CD14-positive monocyte (primary cell): ENCODE measurements at regions not wholly inside any gene's neighbourhood (a gene's known extent, or its start where the extent isn't known, plus 50 kb on each side); places are given as distances from the start of the nearest gene placed in this dataset.

Source experiments
- DNase-seq, 3 donors: peaks; one replicate each; pipeline ENCODE4 v3.0.0-alpha.2; 2011 to 2022
- H2AFZ ChIP-seq: 2 replicates; pipeline ENCODE4 v1.6.0; 2012; ENCODE audit warnings: mild to moderate bottlenecking, low read depth, low read length, inconsistent platforms; ENCODE audit not compliant: insufficient read depth, poor library complexity, severe bottlenecking
- H3K27ac ChIP-seq, 2 donors: 1 replicate in 1 of 2; 2 replicates in 1 of 2; pipeline ENCODE4 v1.5.1; 2012 to 2013; ENCODE audit warnings: low read length in 2 of 2, control low read depth in 1 of 2, inconsistent platforms in 1 of 2, low read depth in 1 of 2, mild to moderate bottlenecking in 1 of 2
- H3K27me3 ChIP-seq, 2 donors: one replicate each; pipeline versions ENCODE4 v1.6.0 to v1.6.1; 2011 to 2013; ENCODE audit warnings: low read length in 2 of 2; ENCODE audit not compliant: control insufficient read depth in 2 of 2, insufficient read depth in 2 of 2
- H3K36me3 ChIP-seq, 2 donors: replicated peaks in 1 of 2; 1 replicate in 1 of 2; 2 replicates in 1 of 2; pipeline versions ENCODE4 v1.5.1 to v1.6.1; 2012 to 2013; ENCODE audit warnings: low read length in 2 of 2, control low read depth in 1 of 2, inconsistent platforms in 1 of 2, mild to moderate bottlenecking in 1 of 2; ENCODE audit not compliant: insufficient read depth in 2 of 2, control insufficient read depth in 1 of 2
- H3K4me1 ChIP-seq, 2 donors: 1 replicate in 1 of 2; 2 replicates in 1 of 2; pipeline versions ENCODE4 v1.5.1 to v1.6.1; 2012 to 2013; ENCODE audit warnings: low read length in 2 of 2, control low read depth in 1 of 2, inconsistent platforms in 1 of 2, mild to moderate bottlenecking in 1 of 2, moderate library complexity in 1 of 2; ENCODE audit not compliant: insufficient read depth in 2 of 2, control insufficient read depth in 1 of 2
- H3K4me2 ChIP-seq: replicated peaks from 2 replicates; pipeline ENCODE3; 2012; ENCODE audit warnings: low read length, moderate library complexity, mild to moderate bottlenecking; ENCODE audit not compliant: poor library complexity, severe bottlenecking; ENCODE audit errors: extremely low read depth
- H3K4me3 ChIP-seq, 3 experiments: fragments of 200-600 bp in 1 of 3; sonication (generic) in 1 of 3; replicated peaks in 1 of 3; 1 replicate in 2 of 3; 2 replicates in 1 of 3; pipeline ENCODE4 v1.5.1; 2011 to 2013; ENCODE audit warnings: low read length in 3 of 3, mild to moderate bottlenecking in 3 of 3, control low read depth in 2 of 3, low read depth in 2 of 3, inconsistent platforms in 1 of 3, moderate library complexity in 1 of 3
- H3K79me2 ChIP-seq: 2 replicates; pipeline ENCODE4 v1.6.0; 2012; ENCODE audit warnings: mild to moderate bottlenecking, control low read depth, inconsistent platforms, low read length, moderate library complexity; ENCODE audit not compliant: insufficient read depth
- H3K9ac ChIP-seq: 2 replicates; pipeline ENCODE4 v1.6.0; 2017; ENCODE audit warnings: low read length, mild to moderate bottlenecking; ENCODE audit not compliant: insufficient read depth, poor library complexity, severe bottlenecking
- H3K9me3 ChIP-seq, 2 donors: replicated peaks in 1 of 2; 1 replicate in 1 of 2; 2 replicates in 1 of 2; pipeline versions ENCODE4 v1.5.1 to v1.6.1; 2012 to 2013; ENCODE audit warnings: low read length in 2 of 2, control low read depth in 1 of 2; ENCODE audit not compliant: control insufficient read depth in 1 of 2, insufficient read depth in 1 of 2
- H4K20me1 ChIP-seq: 2 replicates; pipeline ENCODE4 v1.6.0; 2012; ENCODE audit warnings: mild to moderate bottlenecking, low read length, control low read depth, moderate library complexity; ENCODE audit not compliant: insufficient read depth
- H3K27ac Mint-ChIP-seq, 7 donors: one replicate each; pipeline ENCODE4 v1.8.0; 2020; ENCODE audit warnings: mild to moderate bottlenecking in 7 of 7, mixed read lengths in 7 of 7, moderate library complexity in 6 of 7, inconsistent platforms in 2 of 7
- H3K27me3 Mint-ChIP-seq, 3 donors: one replicate each; pipeline ENCODE4 v1.8.0; 2021 to 2022; ENCODE audit warnings: low read depth in 3 of 3, mild to moderate bottlenecking in 3 of 3, mixed read lengths in 3 of 3, moderate library complexity in 3 of 3, inconsistent platforms in 1 of 3
- H3K36me3 Mint-ChIP-seq, 2 donors: one replicate each; pipeline ENCODE4 v1.8.0; 2020; ENCODE audit warnings: mixed read lengths in 2 of 2, inconsistent platforms in 1 of 2, mild to moderate bottlenecking in 1 of 2
- H3K4me1 Mint-ChIP-seq: one replicate; pipeline ENCODE4 v1.8.0; 2020; ENCODE audit warnings: mild to moderate bottlenecking, mixed read lengths
- H3K4me3 Mint-ChIP-seq, 2 donors: one replicate each; pipeline ENCODE4 v1.8.0; 2020; ENCODE audit warnings: mild to moderate bottlenecking in 2 of 2, mixed read lengths in 2 of 2, moderate library complexity in 1 of 2
- H3K9me3 Mint-ChIP-seq, 7 donors: one replicate each; pipeline ENCODE4 v1.8.0; 2020 to 2022; ENCODE audit warnings: mixed read lengths in 7 of 7, mild to moderate bottlenecking in 6 of 7, moderate library complexity in 6 of 7, inconsistent platforms in 2 of 7
- CTCF ChIP-seq: fragments of 200-600 bp; IDR thresholded peaks from one replicate; pipeline ENCODE4 v1.8.0; 2022; ENCODE audit warnings: antibody characterized with exemption, mild to moderate bottlenecking
- WGBS: methylation state at CpG from one replicate; pipeline ENCODE4 v1.1.5; 2013; ENCODE audit warnings: missing lambda C conversion rate; ENCODE audit not compliant: insufficient coverage; 5-methylcytosine and 5-hydroxymethylcytosine counted together
- intact Hi-C, 2 donors: fragments of 100-400 bp; cut with micrococcal nuclease; formaldehyde crosslinking; loops; one replicate each; pipeline versions ENCODE4 v1.15.0 to v1.15.1; 2023

GRCh38 chr11:22510741-22511140 lies 114.9 kb downstream of the FANCF start:
- TF ChIP-seq CTCF, result no peak
- Mint-ChIP-seq H3K27ac (no peak overlapping the region), H3K4me1 (no peaks in the 10 kb centered on the region), H3K4me3 (no peak overlapping the region), H3K9me3 (peaks cover 0 to 2% (median 0%) of the 10 kb centered on the region in 7 donors), H3K36me3 (no peaks in the 10 kb centered on the region), H3K27me3 (peaks cover 0 to 2% (median 1%) of the 10 kb centered on the region in 3 donors)
- Histone ChIP-seq H3K36me3 (no peaks in the 10 kb centered on the region), H3K27me3 (no peaks in the 10 kb centered on the region), H3K4me3 (no peak overlapping the region), H3K4me2 (no peak overlapping the region), H3K9ac (no peak overlapping the region), H3K27ac (no peak overlapping the region), H3K4me1 (no peaks in the 10 kb centered on the region), H3K9me3 (no peaks in the 10 kb centered on the region), H4K20me1 (no peaks in the 10 kb centered on the region), H3K79me2 (no peaks in the 10 kb centered on the region), H2AFZ (no peak overlapping the region)
- DNase-seq, result no peak
- WGBS, result 70% methylated on average over 1 of the region's 2 CpGs
- intact Hi-C loops, result no loop called here

- H3K4me3 ChIP-seq, result no peak overlapping the region
- H3K4me1 Mint-ChIP-seq, result no peaks in the 10 kb centered on the region
- TF ChIP-seq CTCF, result no peak
- H3K27me3 ChIP-seq, result no peaks in the 10 kb centered on the region
- no peak overlapping the region for H3K4me3 Mint-ChIP-seq
- intact Hi-C loops, result no loop called here
- DNase-seq, result no peak
- no peak overlapping the region for H3K27ac Mint-ChIP-seq
- peaks cover 0 to 2% (median 1%) of the 10 kb centered on the region in 3 donors for H3K27me3 Mint-ChIP-seq
- peaks cover 0 to 2% (median 0%) of the 10 kb centered on the region in 7 donors for H3K9me3 Mint-ChIP-seq
- no peaks in the 10 kb centered on the region for H3K9me3 ChIP-seq
- no peaks in the 10 kb centered on the region for H4K20me1 ChIP-seq
- H3K36me3 Mint-ChIP-seq, result no peaks in the 10 kb centered on the region
- H3K4me2 ChIP-seq, result no peak overlapping the region
- H3K36me3 ChIP-seq, result no peaks in the 10 kb centered on the region
- no peaks in the 10 kb centered on the region for H3K79me2 ChIP-seq
- no peaks in the 10 kb centered on the region for H3K4me1 ChIP-seq
- no peak overlapping the region for H3K27ac ChIP-seq
- H2AFZ ChIP-seq, result no peak overlapping the region
- H3K9ac ChIP-seq, result no peak overlapping the region
- 83% methylated on average over 2 of the region's 2 CpGs for WGBS
Observed at GRCh38 chr11:22510010-22510409, 115.6 kb downstream of the FANCF start.
